GM18519 (cell line): ENCODE measurements at regions not wholly inside any gene's neighbourhood (a gene's known extent, or its start where the extent isn't known, plus 50 kb on each side); places are given as distances from the start of the nearest gene placed in this dataset.
"Not testable (repeated sequence)": the region's sequence is repeated elsewhere in the genome, so short reads cannot be mapped to it uniquely, and the experiment has no call there.

Experiments
- ATAC-seq: cut with Tn5 transposase; IDR thresholded peaks from one replicate; pipeline ENCODE4 v1.9.1; 2021; ENCODE audit warnings: mild to moderate bottlenecking, moderate library complexity; ENCODE audit not compliant: unreplicated experiment, low FRiP score

GRCh38 chrX:27162496-27162895, 300.6 kb downstream of the PPP4R3C start:
- ATAC-seq, result no peak

DNA sequence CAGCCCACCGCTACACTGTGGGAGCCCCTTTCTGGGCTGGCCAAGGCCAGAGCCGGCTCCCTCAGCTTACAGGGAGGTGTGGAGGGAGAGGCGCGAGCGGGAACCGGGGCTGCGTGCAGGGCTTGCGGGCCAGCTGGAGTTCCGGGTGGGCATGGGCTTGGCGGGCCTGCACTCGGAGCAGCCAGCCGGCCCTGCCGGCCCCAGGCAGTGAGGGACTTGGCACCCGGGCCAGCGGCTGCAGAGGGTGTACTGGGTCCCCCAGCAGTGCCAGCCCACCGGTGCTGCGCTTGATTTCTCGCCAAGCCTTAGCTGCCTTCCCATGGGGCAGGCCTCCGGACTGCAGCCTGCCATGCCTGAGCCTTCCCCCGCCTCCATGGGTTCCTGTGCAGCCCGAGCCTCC, 306.2 kb downstream of the PPP4R3C start:
- not testable (repeated sequence) for ATAC-seq

- ATAC-seq, result no peak
Observed at GRCh38 chrX:27136325-27136724, 326.8 kb downstream of the PPP4R3C start.

- ATAC-seq, result no peak
Observed at GRCh38 chrX:27132862-27133261, 330.3 kb downstream of the PPP4R3C start.

- ATAC-seq, result not testable (repeated sequence)
Observed at GRCh38 chrX:27087176-27087575, 376.0 kb downstream of the PPP4R3C start.

DNA sequence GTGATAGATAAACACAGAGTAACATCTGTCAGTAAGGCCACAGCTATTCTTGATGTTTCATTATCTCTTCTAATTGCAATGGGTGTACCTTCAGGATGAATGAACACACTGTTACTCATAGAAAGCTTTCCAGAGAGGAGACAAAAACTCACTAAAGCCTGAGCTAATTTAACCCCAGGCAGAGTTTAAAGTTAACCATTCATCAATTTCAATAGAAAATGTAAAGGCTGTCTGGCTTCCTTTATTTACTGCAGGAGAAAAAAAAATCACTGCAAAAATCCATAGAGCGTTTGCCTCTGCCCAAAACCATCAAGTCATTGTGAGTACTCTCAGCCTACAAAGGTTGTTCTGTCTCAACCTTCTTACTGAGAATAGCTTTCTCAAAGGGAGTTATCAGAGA, 376.9 kb downstream of the PPP4R3C start:
- no peak for ATAC-seq

- no peak for ATAC-seq
Observed at GRCh38 chrX:27085346-27085745, 377.8 kb downstream of the PPP4R3C start.

GRCh38 chrX:27078371-27078770, 384.8 kb downstream of the PPP4R3C start:
- ATAC-seq, result no peak

- ATAC-seq, result no peak
Observed at GRCh38 chrX:27057883-27058282, 405.3 kb downstream of the PPP4R3C start.

DNA sequence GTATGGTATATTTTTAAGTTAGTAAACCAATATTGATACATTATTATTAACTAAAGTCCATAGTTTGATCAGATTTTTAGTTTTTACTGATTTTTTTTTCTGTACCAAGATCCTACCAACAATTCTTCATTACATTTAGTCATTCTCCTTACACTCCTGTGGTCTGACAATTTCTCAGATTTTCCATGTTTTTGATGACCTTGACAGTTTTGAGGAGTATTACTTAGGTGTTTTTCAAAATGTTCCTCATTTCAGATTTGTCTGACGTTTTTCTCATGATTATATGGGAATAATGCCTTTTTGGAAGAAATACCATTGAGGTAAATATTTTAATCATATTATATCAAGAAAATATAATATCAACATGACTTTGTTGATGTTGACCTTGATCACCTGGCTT, 423.8 kb downstream of the PPP4R3C start:
- ATAC-seq, result no peak

DNA sequence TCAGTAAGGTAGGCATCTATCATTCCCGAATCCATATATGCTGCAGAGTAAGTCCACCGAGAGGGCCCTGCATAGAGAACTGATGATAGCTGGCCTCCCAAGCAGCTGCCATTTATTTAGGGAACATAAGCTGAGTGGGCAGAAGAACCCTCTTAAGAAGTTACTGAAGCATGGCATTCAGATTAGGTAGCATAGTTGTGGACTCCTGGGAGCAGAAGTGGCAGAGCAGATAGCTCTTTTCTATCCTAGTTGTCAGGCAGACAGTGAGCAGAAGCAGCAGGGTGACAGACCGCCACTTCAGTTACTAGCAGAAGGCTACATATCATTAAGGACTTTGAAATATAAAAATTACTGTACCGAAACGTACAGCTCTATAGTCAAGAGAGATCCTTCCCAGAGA, 454.7 kb downstream of the PPP4R3C start:
- no peak for ATAC-seq

DNA sequence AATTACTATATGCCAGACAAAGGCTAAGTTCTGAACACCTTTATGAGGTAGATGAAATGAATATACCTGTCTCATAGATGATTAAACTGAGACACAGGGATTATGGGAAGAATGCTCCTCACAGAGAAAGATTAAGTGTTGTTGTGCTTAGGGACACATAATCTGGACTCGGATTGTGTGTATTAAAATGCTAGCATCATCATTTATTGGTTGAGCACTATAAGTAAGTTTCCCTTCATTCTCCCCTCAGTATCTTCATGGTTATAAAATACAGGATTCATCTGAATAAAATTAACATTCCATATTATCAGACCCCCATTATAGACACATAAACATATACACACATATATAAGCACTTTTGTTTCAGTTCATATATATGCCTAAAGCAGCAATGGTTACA, 463.5 kb downstream of the PPP4R3C start:
- no peak for ATAC-seq

- ATAC-seq, result no peak
Observed at GRCh38 chrX:26958261-26958660, 504.9 kb downstream of the PPP4R3C start.

GRCh38 chrX:26954029-26954428, 509.1 kb downstream of the PPP4R3C start:
- no peak for ATAC-seq

DNA sequence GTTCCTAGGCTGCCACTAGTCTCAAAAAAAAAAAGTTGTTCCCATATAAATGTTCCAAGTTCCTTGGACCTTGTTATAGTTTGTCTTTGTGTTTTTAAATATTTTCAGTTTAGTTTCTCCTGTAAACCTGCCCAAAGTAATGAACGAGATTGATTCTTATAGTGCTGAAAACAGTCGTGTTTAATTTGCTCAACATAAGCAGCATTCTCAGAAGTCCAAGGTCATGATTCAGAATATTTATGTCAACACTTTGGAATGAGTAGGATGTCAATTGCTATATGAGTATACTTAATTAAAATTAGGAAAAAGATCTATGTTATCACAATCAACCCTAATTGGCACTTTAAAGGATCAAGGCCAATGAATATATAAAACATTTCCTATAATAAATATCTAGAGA, 510.9 kb downstream of the PPP4R3C start:
- ATAC-seq, result no peak

GRCh38 chrX:26927419-26927818, 535.7 kb downstream of the PPP4R3C start:
- no peak for ATAC-seq

GRCh38 chrX:26925088-26925487, 538.1 kb downstream of the PPP4R3C start:
- ATAC-seq, result no peak

DNA sequence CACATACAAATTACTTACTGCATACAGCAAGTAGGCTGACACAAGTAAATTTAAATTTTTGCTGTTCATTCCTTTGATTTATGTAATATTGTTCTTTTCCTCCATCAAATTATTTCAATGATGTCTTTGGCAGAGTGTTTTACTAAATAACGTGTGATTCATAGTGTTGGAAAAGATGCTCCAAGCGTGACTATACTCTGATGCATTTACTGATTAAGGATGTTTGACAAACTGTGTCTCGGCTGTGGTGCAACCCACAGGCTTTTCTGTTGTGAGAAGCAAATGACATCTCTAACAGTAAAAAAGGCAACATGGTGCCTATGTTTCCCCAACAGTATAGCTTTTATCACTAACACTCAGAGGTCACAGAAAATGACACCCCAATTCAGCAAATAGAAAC, 540.9 kb downstream of the PPP4R3C start:
- no peak for ATAC-seq

GRCh38 chrX:26918631-26919030, 544.5 kb downstream of the PPP4R3C start:
- no peak for ATAC-seq

DNA sequence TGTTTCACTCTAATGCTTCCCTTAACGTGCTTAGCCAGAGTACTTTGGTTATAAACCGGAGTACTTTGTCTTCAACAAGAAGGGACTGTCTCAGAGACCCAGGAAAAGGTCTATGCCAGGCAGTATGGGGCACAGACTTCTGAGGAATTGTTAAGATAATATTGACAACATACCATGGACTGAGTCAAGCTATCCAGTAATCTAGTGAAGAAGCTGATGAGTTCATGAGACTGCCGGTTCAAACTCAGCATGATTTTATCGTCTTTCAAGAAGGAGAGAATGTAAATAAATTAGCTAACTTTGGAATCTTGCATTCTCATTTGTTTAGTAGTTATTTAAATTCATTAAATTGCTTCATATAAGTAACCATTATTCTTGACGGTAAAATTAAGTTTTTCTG, 546.1 kb downstream of the PPP4R3C start:
- no peak for ATAC-seq

- no peak for ATAC-seq
Observed at GRCh38 chrX:26915064-26915463, 548.1 kb downstream of the PPP4R3C start.

GRCh38 chrX:26914232-26914631, 548.9 kb downstream of the PPP4R3C start:
- ATAC-seq, result no peak

- ATAC-seq, result not testable (repeated sequence)
Observed at GRCh38 chrX:26911785-26912184, 551.4 kb downstream of the PPP4R3C start.
